Lung (tissue), 11 donors: ENCODE measurements at regions not wholly inside any gene's neighbourhood (a gene's known extent, or its start where the extent isn't known, plus 50 kb on each side); places are given as distances from the start of the nearest gene placed in this dataset.
A peak's percentile ranks its signal among the peaks of the same experiment; 100 is the strongest.

Experiments
- ATAC-seq: fragments of 200-7000 bp; cut with Tn5 transposase; one replicate; pipeline ENCODE4 v1.9.1; 2020; ENCODE audit warnings: moderate number of reproducible peaks; ENCODE audit not compliant: insufficient read depth, low FRiP score
- DNase-seq, 3 donors: peaks; one replicate each; pipeline ENCODE4 v3.0.0-alpha.2; 2013 to 2017
- H3K27ac ChIP-seq, 2 donors: one replicate each; pipeline ENCODE4 v1.5.1; 2013; ENCODE audit warnings: mild to moderate bottlenecking in 2 of 2, moderate library complexity in 2 of 2, control low read depth in 1 of 2, inconsistent platforms in 1 of 2, low read depth in 1 of 2, low read length in 1 of 2
- H3K27me3 ChIP-seq, 3 donors: one replicate each; pipeline ENCODE4 v1.5.1; 2013; ENCODE audit warnings: low read length in 2 of 3; ENCODE audit not compliant: control insufficient read depth in 3 of 3, insufficient read depth in 3 of 3
- H3K36me3 ChIP-seq, 4 donors: one replicate each; pipeline ENCODE4 v1.5.1; 2013; ENCODE audit warnings: low read length in 4 of 4, mild to moderate bottlenecking in 1 of 4, moderate library complexity in 1 of 4; ENCODE audit not compliant: control insufficient read depth in 4 of 4, insufficient read depth in 4 of 4
- H3K4me1 ChIP-seq, 5 donors: one replicate each; pipeline ENCODE4 v1.5.1; 2013; ENCODE audit warnings: low read length in 5 of 5, mild to moderate bottlenecking in 2 of 5, moderate library complexity in 1 of 5; ENCODE audit not compliant: control insufficient read depth in 5 of 5, insufficient read depth in 5 of 5
- H3K4me3 ChIP-seq: one replicate; pipeline ENCODE4 v1.5.1; 2013; ENCODE audit warnings: mild to moderate bottlenecking, control low read depth, moderate library complexity
- H3K9ac ChIP-seq, 2 donors: one replicate each; pipeline ENCODE4 v1.5.1; 2013; ENCODE audit warnings: low read length in 2 of 2, control low read depth in 1 of 2; ENCODE audit not compliant: insufficient read depth in 1 of 2
- H3K9me3 ChIP-seq, 4 donors: one replicate each; pipeline ENCODE4 v1.5.1; 2013; ENCODE audit warnings: low read length in 3 of 4, mild to moderate bottlenecking in 1 of 4, moderate library complexity in 1 of 4; ENCODE audit not compliant: control insufficient read depth in 4 of 4, insufficient read depth in 3 of 4
- CTCF ChIP-seq: IDR thresholded peaks from 2 replicates; pipeline ENCODE4 v1.5.1; 2012; ENCODE audit warnings: mild to moderate bottlenecking; ENCODE audit errors: control extremely low read depth, extremely low read depth
- WGBS, 2 donors: extraction: QIAGEN DNeasy Blood & Tissue Kit; methylation state at CpG; one replicate each; pipeline ENCODE4 v1.1.7; 2013; 5-methylcytosine and 5-hydroxymethylcytosine counted together
- donor health status: control.
- donor health status: control.
- donor health status: Bipolar disorder and iron deficiency.
- donor health status: healthy.
- donor health status: DM: yes; HTN: yes; CAD: no.

- H3K27me3 ChIP-seq, result no peaks in the 10 kb centered on the region
- peak in 2 of 3 donors; percentile 34 to 49 for DNase-seq
- 76 to 82% methylated on average over 1 of the region's 1 CpG for WGBS, 2 donors
Measured at GRCh38 chr2:120455390-120455789, 109.5 kb downstream of the INHBB start.

GRCh38 chr2:120456867-120457266 lies 110.9 kb downstream of the INHBB start:
- no peak overlapping the region for H3K27ac ChIP-seq
- 79 to 91% methylated on average over 1 of the region's 1 CpG for WGBS, 2 donors
- no peaks in the 10 kb centered on the region for H3K36me3 ChIP-seq
- H3K9me3 ChIP-seq, result peaks cover 0 to 9% (median 3%) of the 10 kb centered on the region in 4 donors
- peaks cover 0 to 9% (median 0%) of the 10 kb centered on the region in 5 donors for H3K4me1 ChIP-seq
- ATAC-seq (no peak), DNase-seq (no peak)
- H3K4me3 ChIP-seq, result no peak overlapping the region
- no peak for TF ChIP-seq CTCF
- H3K9ac ChIP-seq, result no peak overlapping the region
- no peaks in the 10 kb centered on the region for H3K27me3 ChIP-seq

More at GRCh38 chr2:120455390-120455789, 109.5 kb downstream of the INHBB start:
- Histone ChIP-seq H3K9ac (no peak overlapping the region), H3K4me3 (no peak overlapping the region), H3K9me3 (peaks cover 0 to 9% (median 3%) of the 10 kb centered on the region in 4 donors), H3K27ac (no peak overlapping the region), H3K36me3 (no peaks in the 10 kb centered on the region), H3K4me1 (peaks cover 0 to 9% (median 0%) of the 10 kb centered on the region in 5 donors)
- no peak for ATAC-seq
- no peak for TF ChIP-seq CTCF

- ATAC-seq (no peak), DNase-seq (no peak)
- H3K27me3 ChIP-seq, result no peaks in the 10 kb centered on the region
- TF ChIP-seq CTCF, result no peak
- H3K4me3 ChIP-seq, result no peak overlapping the region
- H3K4me1 ChIP-seq, result no peaks in the 10 kb centered on the region
- peaks cover 0 to 9% (median 3%) of the 10 kb centered on the region in 4 donors for H3K9me3 ChIP-seq
- no peak overlapping the region for H3K9ac ChIP-seq
- no peaks in the 10 kb centered on the region for H3K36me3 ChIP-seq
- H3K27ac ChIP-seq, result no peak overlapping the region
- 91 to 98% methylated on average over 8 of the region's 8 CpGs for WGBS, 2 donors
Measured at GRCh38 chr2:120460511-120460910, 114.6 kb downstream of the INHBB start.

- H3K27ac ChIP-seq, result no peak overlapping the region
- 83 to 88% methylated on average over 5 of the region's 5 CpGs for WGBS, 2 donors
- no peaks in the 10 kb centered on the region for H3K36me3 ChIP-seq
- ATAC-seq (no peak), DNase-seq (no peak)
- no peak overlapping the region for H3K4me3 ChIP-seq
- peaks cover 0 to 9% (median 3%) of the 10 kb centered on the region in 4 donors for H3K9me3 ChIP-seq
- H3K4me1 ChIP-seq, result peaks cover 0 to 4% (median 0%) of the 10 kb centered on the region in 5 donors
- H3K27me3 ChIP-seq, result no peaks in the 10 kb centered on the region
- no peak overlapping the region for H3K9ac ChIP-seq
- TF ChIP-seq CTCF, result no peak
Measured at GRCh38 chr2:120461092-120461491, 115.2 kb downstream of the INHBB start.
